ENCODE measurements at regions not wholly inside any gene's neighbourhood (a gene's known extent, or its start where the extent isn't known, plus 50 kb on each side); places are given as distances from the start of the nearest gene placed in this dataset.

GRCh38 chr3:147925272-147925671, 516.1 kb downstream of the ZIC1 start:
- no peaks in the 10 kb centered on the region for H3K9me3 ChIP-seq (ENCODE audit: low read length)
- no peak overlapping the region for H2AFZ ChIP-seq (ENCODE audit: low read depth, low read length)
- no peak overlapping the region for H3K27ac ChIP-seq (ENCODE audit: low read length)
- no peaks in the 10 kb centered on the region for H3F3A ChIP-seq (ENCODE audit: insufficient read depth, low read length, poor library complexity, severe bottlenecking)
- H3K4me3 ChIP-seq (ENCODE audit: low read length): no peak overlapping the region
- H3K4me2 ChIP-seq (ENCODE audit: low read length): no peak overlapping the region
- H3K36me3 ChIP-seq (ENCODE audit: insufficient read depth, low read length): no peaks in the 10 kb centered on the region
- no peaks in the 10 kb centered on the region for H3K79me2 ChIP-seq (replicated peaks; ENCODE audit: insufficient read depth, low read length)
- no peak overlapping the region for H3K9ac ChIP-seq (ENCODE audit: low read length)
- H3K9me2 ChIP-seq (ENCODE audit: insufficient read depth, low read length): no peaks in the 10 kb centered on the region
- H3K27me3 ChIP-seq (ENCODE audit: insufficient read depth, low read depth, low read length): no peaks in the 10 kb centered on the region
- no peaks in the 10 kb centered on the region for H4K20me1 ChIP-seq (ENCODE audit: insufficient read depth)
- no peak for TF ChIP-seq REST (IDR thresholded peaks at IDR 0.05; ENCODE audit: borderline replicate concordance)
- TF ChIP-seq EZH2 (IDR thresholded peaks at IDR 0.05; ENCODE audit: borderline replicate concordance, insufficient read depth, low read length, poor library complexity, severe bottlenecking): no peak
- TF ChIP-seq MXI1 (conservative IDR thresholded peaks at IDR 0.05; ENCODE audit: poor library complexity, severe bottlenecking): no peak

- TF ChIP-seq EP300 (conservative IDR thresholded peaks at IDR 0.05; ENCODE audit: poor library complexity, severe bottlenecking) (no peak), EZH2 (IDR thresholded peaks at IDR 0.05; ENCODE audit: borderline replicate concordance, insufficient read depth, low read length, poor library complexity, severe bottlenecking) (no peak), REST (IDR thresholded peaks at IDR 0.05; ENCODE audit: borderline replicate concordance) (no peak), CTCF (IDR thresholded peaks at IDR 0.05; ENCODE audit: poor library complexity, severe bottlenecking) (no peak), SMC3 (conservative IDR thresholded peaks at IDR 0.05; ENCODE audit: poor library complexity) (no peak), TAF1 (IDR thresholded peaks at IDR 0.05; ENCODE audit: low read depth) (no peak), RAD21 (conservative IDR thresholded peaks at IDR 0.05) (no peak), POLR2AphosphoS5 (IDR thresholded peaks at IDR 0.05) (no peak), MXI1 (conservative IDR thresholded peaks at IDR 0.05; ENCODE audit: poor library complexity, severe bottlenecking) (no peak)
- Histone ChIP-seq H3K36me3 (ENCODE audit: insufficient read depth, low read length) (no peaks in the 10 kb centered on the region), H3F3A (ENCODE audit: insufficient read depth, low read length, poor library complexity, severe bottlenecking) (peaks cover 3% of the 10 kb centered on the region), H3K4me2 (ENCODE audit: low read length) (no peak overlapping the region), H3K27ac (ENCODE audit: low read length) (no peak overlapping the region), H3K4me3 (ENCODE audit: low read length) (no peak overlapping the region), H3K27me3 (ENCODE audit: insufficient read depth, low read depth, low read length) (no peaks in the 10 kb centered on the region), H3K9me3 (ENCODE audit: low read length) (no peaks in the 10 kb centered on the region), H4K20me1 (ENCODE audit: insufficient read depth) (no peaks in the 10 kb centered on the region), H3K9me2 (ENCODE audit: insufficient read depth, low read length) (no peaks in the 10 kb centered on the region), H2AFZ (ENCODE audit: low read depth, low read length) (no peak overlapping the region), H3K9ac (ENCODE audit: low read length) (no peak overlapping the region), H3K79me2 (replicated peaks; ENCODE audit: insufficient read depth, low read length) (no peaks in the 10 kb centered on the region)
Observed at GRCh38 chr3:147930232-147930807, 521.2 kb downstream of the ZIC1 start.
